H1 (cell line): ENCODE measurements at regions not wholly inside any gene's neighbourhood (a gene's known extent, or its start where the extent isn't known, plus 50 kb on each side); places are given as distances from the start of the nearest gene placed in this dataset.
A peak's percentile ranks its signal among the peaks of the same experiment; 100 is the strongest.

Experiments
- CTCF ChIA-PET: fragments of 300-600 bp; sonication (Branson Sonifier 250); formaldehyde crosslinking; loops from one replicate; lab custom pipeline; 2021; ENCODE audit not compliant: partially characterized antibody; lab: Charles Lee
- POLR2A ChIA-PET: fragments of 300-600 bp; sonication (Branson Sonifier 250); formaldehyde crosslinking; loops from one replicate; lab custom pipeline; 2021; ENCODE audit warnings: inconsistent platforms; ENCODE audit not compliant: partially characterized antibody; lab: Charles Lee
- DNase-seq, 2 experiments: peaks; one replicate each; pipeline versions ENCODE4 v3.0.0 to v3.0.0-alpha.2; 2010 to 2022; ENCODE audit warnings: low spot score in 2 of 2, low read depth in 1 of 2, mixed read lengths in 1 of 2
- FAIRE-seq: peaks from 2 replicates; lab custom pipeline; 2011; peaks lifted over from hg19 to GRCh38; lab: Jason Lieb, UNC
- H2AFZ ChIP-seq: 2 replicates; pipeline ENCODE4 v1.8.1; 2012; ENCODE audit warnings: low read length, inconsistent platforms
- H2AK5ac ChIP-seq: 2 replicates; pipeline ENCODE4 v1.6.1; 2013; ENCODE audit warnings: low read depth, low read length
- H2BK120ac ChIP-seq: replicated peaks from 2 replicates; pipeline ENCODE3; 2013; ENCODE audit warnings: low read depth, low read length, inconsistent platforms
- H2BK12ac ChIP-seq: 2 replicates; pipeline ENCODE4 v1.6.1; 2013; ENCODE audit warnings: low read depth, low read length
- H2BK15ac ChIP-seq: 2 replicates; pipeline ENCODE4 v1.6.1; 2013; ENCODE audit warnings: low read length
- H2BK20ac ChIP-seq: 2 replicates; pipeline ENCODE4 v1.6.1; 2013; ENCODE audit warnings: low read length
- H2BK5ac ChIP-seq: 2 replicates; pipeline ENCODE4 v1.6.1; 2013; ENCODE audit warnings: low read depth, low read length
- H3K14ac ChIP-seq: 2 replicates; pipeline ENCODE4 v1.6.1; 2013; ENCODE audit warnings: inconsistent platforms; ENCODE audit not compliant: insufficient read length
- H3K18ac ChIP-seq: 2 replicates; pipeline ENCODE4 v1.6.1; 2013; ENCODE audit warnings: low read length; ENCODE audit errors: extremely low read depth
- H3K23ac ChIP-seq: 2 replicates; pipeline ENCODE4 v1.6.1; 2013; ENCODE audit warnings: inconsistent platforms; ENCODE audit not compliant: insufficient read length
- H3K23me2 ChIP-seq: 2 replicates; pipeline ENCODE4 v1.6.1; 2013; ENCODE audit warnings: low read depth, low read length
- H3K27ac ChIP-seq: 2 replicates; pipeline ENCODE4 v1.6.1; 2011; ENCODE audit warnings: low read depth, low read length, inconsistent platforms
- H3K27me3 ChIP-seq, 4 experiments: replicated peaks in 1 of 4; 1 replicate in 1 of 4; 2 replicates in 3 of 4; pipeline versions ENCODE4 v1.6.1 to v1.8.1; 2011 to 2013; ENCODE audit warnings: low read length in 3 of 4, mild to moderate bottlenecking in 3 of 4, inconsistent platforms in 2 of 4, mixed read lengths in 2 of 4, moderate library complexity in 1 of 4; ENCODE audit not compliant: control insufficient read depth in 3 of 4, insufficient read depth in 3 of 4; ENCODE audit errors: extremely low read depth in 1 of 4
- H3K36me3 ChIP-seq, 4 experiments: 2 replicates each; pipeline versions ENCODE4 v1.6.1 to v1.8.1; 2011 to 2013; ENCODE audit warnings: mild to moderate bottlenecking in 4 of 4, low read length in 3 of 4, moderate library complexity in 2 of 4, control low read depth in 1 of 4, inconsistent platforms in 1 of 4; ENCODE audit not compliant: insufficient read depth in 4 of 4, control insufficient read depth in 2 of 4
- H3K4ac ChIP-seq: replicated peaks from 2 replicates; pipeline ENCODE3; 2013; ENCODE audit warnings: low read length, low read depth, mixed read lengths, inconsistent platforms; ENCODE audit not compliant: insufficient read length
- H3K4me1 ChIP-seq, 4 experiments: replicated peaks in 1 of 4; 1 replicate in 1 of 4; 2 replicates in 3 of 4; pipeline versions ENCODE4 v1.6.1 to v1.8.1; 2011 to 2013; ENCODE audit warnings: low read length in 3 of 4, inconsistent platforms in 2 of 4, mixed read lengths in 1 of 4; ENCODE audit not compliant: insufficient read depth in 4 of 4, control insufficient read depth in 3 of 4
- H3K4me2 ChIP-seq, 2 experiments: 2 replicates each; pipeline versions ENCODE4 v1.6.1 to v1.8.1; 2011 to 2013; ENCODE audit warnings: low read depth in 2 of 2, low read length in 2 of 2, control low read depth in 1 of 2, inconsistent platforms in 1 of 2, mild to moderate bottlenecking in 1 of 2; ENCODE audit not compliant: insufficient read depth in 1 of 2
- H3K4me3 ChIP-seq, 4 experiments: fragments of 200-600, 300-600 bp in 1 of 4; sonication (generic), shearing (Covaris generic), sonication (Bioruptor Twin) in 1 of 4; 2 replicates each; pipeline versions ENCODE4 v1.5.1 to v1.8.1; 2011 to 2016; ENCODE audit warnings: low read length in 4 of 4, low read depth in 3 of 4, control low read depth in 2 of 4, inconsistent platforms in 2 of 4, mild to moderate bottlenecking in 2 of 4, mixed read lengths in 1 of 4, moderate library complexity in 1 of 4; ENCODE audit not compliant: insufficient read depth in 2 of 4; ENCODE audit errors: extremely low read depth in 1 of 4
- H3K56ac ChIP-seq: replicated peaks from 2 replicates; pipeline ENCODE3; 2013; ENCODE audit warnings: low read depth, mild to moderate bottlenecking, mixed read lengths, low read length, inconsistent platforms; ENCODE audit not compliant: insufficient read length
- H3K79me1 ChIP-seq: 2 replicates; pipeline ENCODE4 v1.6.1; 2013; ENCODE audit warnings: low read depth, low read length, control low read depth
- H3K79me2 ChIP-seq, 2 experiments: 2 replicates each; pipeline versions ENCODE4 v1.6.1 to v1.8.1; 2012 to 2013; ENCODE audit warnings: low read length in 2 of 2, mild to moderate bottlenecking in 2 of 2, inconsistent platforms in 1 of 2; ENCODE audit not compliant: insufficient read depth in 2 of 2, control insufficient read depth in 1 of 2
- H3K9ac ChIP-seq, 4 experiments: replicated peaks in 1 of 4; 1 replicate in 1 of 4; 2 replicates in 3 of 4; pipeline versions ENCODE4 v1.6.1 to v1.8.1; 2011 to 2013; ENCODE audit warnings: low read depth in 3 of 4, low read length in 3 of 4, control low read depth in 2 of 4, mild to moderate bottlenecking in 2 of 4, moderate library complexity in 2 of 4, inconsistent platforms in 1 of 4; ENCODE audit errors: extremely low read depth in 1 of 4
- H3K9me3 ChIP-seq, 2 experiments: 2 replicates each; pipeline versions ENCODE4 v1.6.1 to v1.8.1; 2012 to 2013; ENCODE audit warnings: mild to moderate bottlenecking in 2 of 2, moderate library complexity in 2 of 2, control low read depth in 1 of 2, inconsistent platforms in 1 of 2, low read depth in 1 of 2, low read length in 1 of 2, mixed read lengths in 1 of 2; ENCODE audit not compliant: insufficient read depth in 2 of 2
- H4K20me1 ChIP-seq, 2 experiments: replicated peaks in 1 of 2; 2 replicates each; pipeline versions ENCODE3 to v1.8.1; 2011 to 2013; ENCODE audit warnings: inconsistent platforms in 2 of 2, low read length in 2 of 2, mild to moderate bottlenecking in 1 of 2; ENCODE audit not compliant: insufficient read depth in 2 of 2, control insufficient read depth in 1 of 2
- H4K5ac ChIP-seq: 2 replicates; pipeline ENCODE4 v1.6.1; 2013; ENCODE audit warnings: low read length, low read depth, mixed read lengths, inconsistent platforms; ENCODE audit not compliant: insufficient read length
- H4K8ac ChIP-seq: 2 replicates; pipeline ENCODE4 v1.8.0; 2013; ENCODE audit warnings: mild to moderate bottlenecking, moderate library complexity, low read length, inconsistent platforms; ENCODE audit not compliant: insufficient read depth; ENCODE audit errors: extremely low read depth
- H4K91ac ChIP-seq: replicated peaks from 2 replicates; pipeline ENCODE3; 2013; ENCODE audit warnings: low read length, mixed read lengths, inconsistent platforms; ENCODE audit not compliant: insufficient read length
- CREB1 ChIP-seq: IDR thresholded peaks from 2 replicates; pipeline ENCODE4 v1.6.1; 2012; ENCODE audit warnings: inconsistent platforms
- CTCF ChIP-seq, 3 experiments: IDR thresholded peaks; 1 replicate in 2 of 3; 2 replicates in 1 of 3; pipeline versions ENCODE4 v1.5.1 to v1.6.1; 2011; ENCODE audit warnings: low read length in 3 of 3, mild to moderate bottlenecking in 3 of 3, inconsistent platforms in 2 of 3, low read depth in 1 of 3, moderate library complexity in 1 of 3; ENCODE audit not compliant: insufficient read depth in 1 of 3; ENCODE audit errors: control extremely low read depth in 1 of 3
- NRF1 ChIP-seq: IDR thresholded peaks from 2 replicates; pipeline ENCODE4 v1.6.1; 2011; ENCODE audit warnings: mild to moderate bottlenecking, low read depth, low read length, improper control_type of control experiment
- RAD21 ChIP-seq, 2 experiments: IDR thresholded peaks in 1 of 2; conservative IDR thresholded peaks in 1 of 2; 2 replicates each; pipeline ENCODE4 v1.6.1; 2011; ENCODE audit warnings: low read depth in 2 of 2, low read length in 2 of 2, improper control_type of control experiment in 1 of 2, inconsistent platforms in 1 of 2, mild to moderate bottlenecking in 1 of 2, moderate library complexity in 1 of 2
- RNF2 ChIP-seq: fragments of 200-900, 300-1000 bp; sonication (generic); IDR thresholded peaks from 2 replicates; pipeline ENCODE4 v1.7.1; 2016; ENCODE audit warnings: borderline replicate concordance, low read depth, mild to moderate bottlenecking, antibody characterized with exemption, low read length; ENCODE audit not compliant: poor library complexity, severe bottlenecking; ENCODE audit errors: missing control alignments

- no peak for TF ChIP-seq CREB1
- no peak for TF ChIP-seq NRF1
These were observed 1559.7 kb upstream of the AGA start (continued) for GRCh38 chr4:179001918-179002317.

GRCh38 chr4:179007755-179008154 lies 1565.5 kb upstream of the AGA start:
- Histone ChIP-seq H3K56ac (no peak overlapping the region), H3K36me3 (no peaks in the 10 kb centered on the region), H2AK5ac (no peak overlapping the region), H3K4me1 (no peaks in the 10 kb centered on the region), H3K4me3 (no peak overlapping the region), H3K9me3 (no peaks in the 10 kb centered on the region), H3K9ac (no peak overlapping the region), H3K79me1 (no peaks in the 10 kb centered on the region), H4K5ac (no peak overlapping the region), H3K4ac (no peak overlapping the region), H4K20me1 (no peaks in the 10 kb centered on the region), H3K23me2 (no peaks in the 10 kb centered on the region)
- POLR2A ChIA-PET: no interaction called here
- CTCF ChIA-PET: interaction anchor here (0.6 to 2.1 kb wide), 11 partner anchors 8 to 1299 kb away, joined by 3 to 13 read pairs (median 3); no protein-coding TSS in a partner anchor
- TF ChIP-seq CTCF (IDR thresholded peaks at IDR 0.05; ENCODE audit: control extremely low read depth in 1 of 3, insufficient read depth in 1 of 3, low read depth in 1 of 3, low read length in 3 of 3): peak in 2 of 3 experiments; percentile 18 to 33; a peak in 2 of 4 replicates
- TF ChIP-seq RAD21 (IDR thresholded peaks at IDR 0.05 in 1 of 2, conservative IDR thresholded peaks at IDR 0.05 in 1 of 2; ENCODE audit: low read depth in 2 of 2, low read length in 2 of 2): peak; percentile 59 to 68
- TF ChIP-seq RNF2: no peak
- TF ChIP-seq, all 59 proteins: peak for 2
- no peak overlapping the region for H3K27ac ChIP-seq
- H2BK120ac ChIP-seq: no peak overlapping the region
- H2AFZ ChIP-seq: no peak overlapping the region
- no peak overlapping the region for H2BK15ac ChIP-seq
- no peak for DNase-seq
- no peaks in the 10 kb centered on the region for H3K79me2 ChIP-seq
- H4K91ac ChIP-seq: no peak overlapping the region
- H4K8ac ChIP-seq: no peak overlapping the region
- H3K14ac ChIP-seq: no peak overlapping the region
- no peaks in the 10 kb centered on the region for H3K27me3 ChIP-seq
- H2BK5ac ChIP-seq: no peak overlapping the region
- no peak overlapping the region for H2BK12ac ChIP-seq
- no peak overlapping the region for H3K18ac ChIP-seq
- H3K4me2 ChIP-seq: no peak overlapping the region
- FAIRE-seq: peak; percentile 62
- no peak overlapping the region for H2BK20ac ChIP-seq
- H3K23ac ChIP-seq: no peak overlapping the region
